SU-DHL-6 (cell line): ENCODE measurements at regions not wholly inside any gene's neighbourhood (a gene's known extent, or its start where the extent isn't known, plus 50 kb on each side); places are given as distances from the start of the nearest gene placed in this dataset.

Experiments
- H2AFZ ChIP-seq: fragments of 200-600 bp; sonication (generic); 2 replicates; pipeline ENCODE4 v1.6.1; 2014; ENCODE audit warnings: low read depth, mild to moderate bottlenecking, moderate library complexity, mixed read lengths, antibody characterized with exemption, low read length; ENCODE audit not compliant: severe bottlenecking
- H3F3A ChIP-seq: fragments of 200-600 bp; shearing (Covaris generic); 2 replicates; pipeline ENCODE4 v1.6.0; 2016; ENCODE audit warnings: antibody characterized with exemption, mild to moderate bottlenecking; ENCODE audit not compliant: insufficient read depth
- H3K27ac ChIP-seq: fragments of 200-600 bp; sonication (generic); 2 replicates; pipeline ENCODE4 v1.5.1; 2016; ENCODE audit warnings: low read depth, mild to moderate bottlenecking, low read length, moderate library complexity, mixed read lengths
- H3K27me3 ChIP-seq: fragments of 200-600 bp; sonication (generic), shearing (Covaris generic); 2 replicates; pipeline ENCODE4 v1.6.0; 2014; ENCODE audit warnings: mild to moderate bottlenecking, low read length
- H3K36me3 ChIP-seq: fragments of 200-600 bp; sonication (generic); 2 replicates; pipeline ENCODE4 v1.6.1; 2014; ENCODE audit warnings: mild to moderate bottlenecking, low read length, mixed read lengths
- H3K4me2 ChIP-seq: fragments of 300-600, 200-600 bp; shearing (Covaris generic), sonication (generic); 2 replicates; pipeline ENCODE4 v1.6.0; 2014; ENCODE audit warnings: low read length, low read depth, mild to moderate bottlenecking; ENCODE audit not compliant: poor library complexity, severe bottlenecking
- H3K4me3 ChIP-seq: fragments of 200-600 bp; sonication (generic); 2 replicates; pipeline ENCODE4 v1.5.1; 2014; ENCODE audit warnings: antibody characterized with exemption, low read length, mild to moderate bottlenecking, mixed read lengths; ENCODE audit not compliant: insufficient read depth, poor library complexity, severe bottlenecking
- H3K79me2 ChIP-seq: fragments of 200-600 bp; sonication (generic); 2 replicates; pipeline ENCODE4 v1.6.1; 2014; ENCODE audit warnings: mild to moderate bottlenecking, low read length, moderate library complexity; ENCODE audit not compliant: insufficient read depth
- H3K9ac ChIP-seq: fragments of 200-600 bp; sonication (generic); 2 replicates; pipeline ENCODE4 v1.7.0; 2014; ENCODE audit warnings: mild to moderate bottlenecking, low read length
- H3K9me2 ChIP-seq: fragments of 200-600 bp; sonication (generic); replicated peaks from 2 replicates; pipeline ENCODE4 v1.6.1; 2014; ENCODE audit warnings: low read length; ENCODE audit not compliant: insufficient read depth
- H3K9me3 ChIP-seq: fragments of 200-600 bp; sonication (generic); 2 replicates; pipeline ENCODE4 v1.6.1; 2014; ENCODE audit warnings: low read length, mixed read lengths; ENCODE audit not compliant: insufficient read depth
- H4K20me1 ChIP-seq: fragments of 200-600 bp; sonication (generic); 2 replicates; pipeline ENCODE4 v1.6.1; 2014; ENCODE audit warnings: low read depth, mild to moderate bottlenecking, antibody characterized with exemption, low read length, moderate library complexity, mixed read lengths
- CTCF ChIP-seq: fragments of 200-600 bp; sonication (generic); IDR thresholded peaks from one replicate; pipeline ENCODE4 v1.5.1; 2017; ENCODE audit warnings: antibody characterized with exemption, mild to moderate bottlenecking, low read length, moderate library complexity; ENCODE audit not compliant: insufficient read depth, poor library complexity, severe bottlenecking
- EZH2phosphoT487 ChIP-seq: fragments of 200-600 bp; sonication (generic), shearing (Covaris generic); conservative IDR thresholded peaks from 2 replicates; pipeline ENCODE4 v1.6.1; 2018; ENCODE audit warnings: mild to moderate bottlenecking, antibody characterized with exemption, low read length, moderate library complexity, mixed read lengths

GRCh38 chr1:29642519-29642918 is 406.2 kb downstream of the PTPRU start:
- Histone ChIP-seq H3K9ac (no peak overlapping the region), H3K27ac (no peak overlapping the region), H3K27me3 (no peaks in the 10 kb centered on the region), H3K36me3 (no peaks in the 10 kb centered on the region), H3K4me3 (no peak overlapping the region), H3K79me2 (no peaks in the 10 kb centered on the region), H3K9me2 (no peaks in the 10 kb centered on the region), H3K9me3 (no peaks in the 10 kb centered on the region), H4K20me1 (no peaks in the 10 kb centered on the region), H3F3A (no peaks in the 10 kb centered on the region), H3K4me2 (no peak overlapping the region), H2AFZ (no peak overlapping the region)
- TF ChIP-seq CTCF (no peak), EZH2phosphoT487 (no peak)

- H3K79me2 ChIP-seq = no peaks in the 10 kb centered on the region
- no peaks in the 10 kb centered on the region for H3K36me3 ChIP-seq
- no peak overlapping the region for H3K4me3 ChIP-seq
- H2AFZ ChIP-seq = no peak overlapping the region
- no peak overlapping the region for H3K9ac ChIP-seq
- H3K9me3 ChIP-seq = no peaks in the 10 kb centered on the region
- no peak overlapping the region for H3K27ac ChIP-seq
- no peaks in the 10 kb centered on the region for H4K20me1 ChIP-seq
- no peaks in the 10 kb centered on the region for H3K27me3 ChIP-seq
- TF ChIP-seq CTCF = no peak
- no peak for TF ChIP-seq EZH2phosphoT487
- H3F3A ChIP-seq = no peaks in the 10 kb centered on the region
- H3K4me2 ChIP-seq = no peak overlapping the region
- H3K9me2 ChIP-seq = no peaks in the 10 kb centered on the region
These were observed 405.6 kb downstream of the PTPRU start for GRCh38 chr1:29641921-29642320.

- no peak for TF ChIP-seq EZH2phosphoT487
- TF ChIP-seq CTCF = no peak
- no peaks in the 10 kb centered on the region for H3F3A ChIP-seq
- H3K4me3 ChIP-seq = no peak overlapping the region
- H3K4me2 ChIP-seq = no peak overlapping the region
- H3K27me3 ChIP-seq = no peaks in the 10 kb centered on the region
- H3K27ac ChIP-seq = no peak overlapping the region
- no peak overlapping the region for H3K9ac ChIP-seq
- no peaks in the 10 kb centered on the region for H4K20me1 ChIP-seq
- H3K9me2 ChIP-seq = no peaks in the 10 kb centered on the region
- H2AFZ ChIP-seq = no peak overlapping the region
- no peaks in the 10 kb centered on the region for H3K9me3 ChIP-seq
- no peaks in the 10 kb centered on the region for H3K36me3 ChIP-seq
- H3K79me2 ChIP-seq = no peaks in the 10 kb centered on the region
These were observed 404.1 kb downstream of the PTPRU start for GRCh38 chr1:29640428-29640785.
